Neural cell (in vitro differentiated cells): ENCODE measurements at regions not wholly inside any gene's neighbourhood (a gene's known extent, or its start where the extent isn't known, plus 50 kb on each side); places are given as distances from the start of the nearest gene placed in this dataset.

Experiments used
- EZH2 ChIP-seq: fragments of 200-600, 300-800 bp; shearing (Covaris generic), sonication (generic); IDR thresholded peaks from 2 replicates; pipeline ENCODE4 v1.6.1; 2014; ENCODE audit warnings: antibody characterized with exemption, low read length, borderline replicate concordance, mild to moderate bottlenecking; ENCODE audit not compliant: insufficient read depth, poor library complexity, severe bottlenecking
- MXI1 ChIP-seq: fragments of 450-650 bp; conservative IDR thresholded peaks from 2 replicates; pipeline ENCODE4 v1.6.1; 2014; ENCODE audit warnings: antibody characterized with exemption, mild to moderate bottlenecking; ENCODE audit not compliant: poor library complexity, severe bottlenecking
- POLR2AphosphoS5 ChIP-seq: IDR thresholded peaks from 2 replicates; pipeline ENCODE4 v1.6.1; 2012
- RAD21 ChIP-seq: fragments of 450-650 bp; conservative IDR thresholded peaks from 2 replicates; pipeline ENCODE4 v1.6.1; 2014; ENCODE audit warnings: antibody characterized with exemption, mild to moderate bottlenecking, moderate library complexity
- TF ChIP-seq, protein P1 (sequence below): fragments of 450-650 bp; IDR thresholded peaks from 2 replicates; pipeline ENCODE4 v1.5.1; 2014; ENCODE audit warnings: antibody characterized with exemption, mild to moderate bottlenecking, moderate library complexity; ENCODE audit not compliant: poor library complexity, severe bottlenecking

DNA sequence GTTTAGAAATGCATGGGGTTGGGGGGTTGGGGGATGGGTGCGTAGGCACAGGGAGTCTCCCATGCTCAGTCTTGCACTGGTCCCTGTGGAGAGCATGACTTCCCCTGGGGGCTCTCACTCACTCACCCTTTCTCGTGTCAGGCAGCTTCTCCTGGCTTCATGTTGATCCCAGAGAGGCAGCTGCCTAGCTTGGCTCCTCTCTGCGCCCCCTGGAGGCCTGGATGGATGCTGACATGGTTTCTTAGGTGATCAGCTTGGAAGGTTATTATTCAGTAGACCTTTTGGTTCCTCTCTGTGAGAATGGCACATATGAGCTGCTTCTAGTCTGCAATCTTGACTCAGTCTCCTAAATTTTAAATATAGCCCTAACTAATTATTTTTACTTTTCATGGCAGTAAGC, 109.3 kb upstream of the FAM83B start:
- TF ChIP-seq MXI1 (no peak), POLR2AphosphoS5 (no peak), EZH2 (no peak), RAD21 (no peak)
- TF ChIP-seq, protein P1, sequence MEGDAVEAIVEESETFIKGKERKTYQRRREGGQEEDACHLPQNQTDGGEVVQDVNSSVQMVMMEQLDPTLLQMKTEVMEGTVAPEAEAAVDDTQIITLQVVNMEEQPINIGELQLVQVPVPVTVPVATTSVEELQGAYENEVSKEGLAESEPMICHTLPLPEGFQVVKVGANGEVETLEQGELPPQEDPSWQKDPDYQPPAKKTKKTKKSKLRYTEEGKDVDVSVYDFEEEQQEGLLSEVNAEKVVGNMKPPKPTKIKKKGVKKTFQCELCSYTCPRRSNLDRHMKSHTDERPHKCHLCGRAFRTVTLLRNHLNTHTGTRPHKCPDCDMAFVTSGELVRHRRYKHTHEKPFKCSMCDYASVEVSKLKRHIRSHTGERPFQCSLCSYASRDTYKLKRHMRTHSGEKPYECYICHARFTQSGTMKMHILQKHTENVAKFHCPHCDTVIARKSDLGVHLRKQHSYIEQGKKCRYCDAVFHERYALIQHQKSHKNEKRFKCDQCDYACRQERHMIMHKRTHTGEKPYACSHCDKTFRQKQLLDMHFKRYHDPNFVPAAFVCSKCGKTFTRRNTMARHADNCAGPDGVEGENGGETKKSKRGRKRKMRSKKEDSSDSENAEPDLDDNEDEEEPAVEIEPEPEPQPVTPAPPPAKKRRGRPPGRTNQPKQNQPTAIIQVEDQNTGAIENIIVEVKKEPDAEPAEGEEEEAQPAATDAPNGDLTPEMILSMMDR: no peak
